Left hindlimb (tissue), 1 donor: ENCODE measurements at regions not wholly inside any gene's neighbourhood (a gene's known extent, or its start where the extent isn't known, plus 50 kb on each side); places are given as distances from the start of the nearest gene placed in this dataset.

Source experiments
- DNase-seq: peaks from one replicate; pipeline ENCODE4 v3.0.0-alpha.2; 2018

- DNase-seq: peak; percentile 74
Measured at GRCh38 chr2:71801969-71802368, 345.7 kb downstream of the CYP26B1 start.

GRCh38 chr2:71801556-71801955 lies 346.1 kb downstream of the CYP26B1 start:
- no peak for DNase-seq

DNA sequence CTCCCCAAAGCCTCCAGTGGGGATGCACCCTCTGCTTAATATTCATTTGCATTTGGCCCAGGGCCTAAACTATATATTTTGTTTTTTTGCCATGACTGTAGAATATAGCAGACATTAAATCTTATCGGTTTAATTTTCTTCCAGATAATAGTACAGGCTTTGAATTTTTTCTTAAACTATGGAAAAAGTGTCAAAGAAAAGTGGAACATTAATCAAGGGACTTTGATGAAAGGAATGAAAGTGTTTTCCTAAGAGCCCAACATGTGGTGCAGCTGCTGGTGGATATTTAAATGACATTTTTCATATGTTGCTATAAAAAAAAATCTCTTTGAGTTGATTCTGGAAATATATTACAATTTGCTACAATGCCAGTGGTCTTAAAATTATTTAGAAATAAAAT lies 346.8 kb downstream of the CYP26B1 start:
- no peak for DNase-seq

DNA sequence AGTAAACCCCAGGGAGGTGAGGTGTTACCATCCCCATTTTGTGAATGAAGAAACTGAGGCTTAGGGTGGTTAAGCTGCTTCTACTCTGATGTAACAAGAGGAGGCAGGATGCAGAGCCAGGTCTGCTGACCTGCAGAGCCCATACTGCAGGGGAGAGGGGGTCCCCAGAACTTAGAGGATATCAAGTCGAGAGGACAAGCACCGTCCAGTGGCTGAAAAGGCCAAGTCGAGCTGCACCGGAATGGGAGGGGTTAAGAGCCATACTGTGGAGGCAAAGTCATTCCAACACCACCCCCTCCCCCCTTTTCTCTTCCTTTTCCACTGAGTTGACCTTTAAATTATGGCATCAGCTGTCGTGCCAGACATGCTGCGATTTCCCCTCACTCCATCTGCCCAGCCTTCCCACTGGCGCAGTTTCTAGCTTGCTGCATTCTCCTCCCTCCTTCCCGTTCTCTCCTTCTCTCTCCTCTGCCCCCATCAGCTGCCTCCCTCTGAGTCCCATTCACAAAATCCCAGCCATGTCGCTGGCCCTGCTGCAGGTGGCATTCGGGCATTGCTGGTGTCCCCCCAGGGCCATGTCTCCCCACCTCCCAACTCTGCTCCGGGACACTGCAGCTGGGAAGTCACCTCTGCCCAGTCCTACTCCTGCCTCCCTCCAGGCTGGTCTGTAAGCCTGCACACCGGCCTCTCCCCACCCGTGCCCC lies 346.9 kb downstream of the DYSF start:
- no peak for DNase-seq

DNA sequence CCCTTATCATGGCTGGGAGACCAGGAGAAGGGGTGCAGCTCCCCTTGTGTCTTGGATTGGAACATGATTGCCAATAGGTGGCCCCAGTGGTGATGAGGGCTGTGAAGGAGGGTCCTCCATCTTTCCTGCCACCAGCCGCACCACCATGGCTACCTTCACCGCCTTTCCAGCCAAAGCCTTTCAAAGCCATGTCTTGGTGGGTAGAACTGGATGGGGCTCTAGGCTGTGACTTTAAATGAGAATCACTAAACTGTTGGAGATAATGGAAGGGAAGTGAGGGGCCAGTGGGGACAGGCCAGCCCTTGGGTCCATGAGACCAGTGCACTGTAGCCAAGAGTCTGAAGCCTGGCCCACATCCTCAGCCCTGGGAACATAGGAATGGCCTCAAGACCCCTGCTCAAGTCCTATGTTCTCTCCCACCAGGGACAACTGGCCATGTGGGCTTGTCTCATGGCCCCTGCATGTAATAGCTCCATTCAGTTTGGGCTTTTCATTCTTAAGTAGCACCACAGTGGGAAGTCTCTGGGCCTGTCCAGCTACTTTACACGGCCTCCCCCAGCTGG lies 345.7 kb downstream of the DYSF start:
- DNase-seq: no peak

GRCh38 chr2:71798266-71799012 lies 345.1 kb downstream of the DYSF start:
- DNase-seq: no peak

DNA sequence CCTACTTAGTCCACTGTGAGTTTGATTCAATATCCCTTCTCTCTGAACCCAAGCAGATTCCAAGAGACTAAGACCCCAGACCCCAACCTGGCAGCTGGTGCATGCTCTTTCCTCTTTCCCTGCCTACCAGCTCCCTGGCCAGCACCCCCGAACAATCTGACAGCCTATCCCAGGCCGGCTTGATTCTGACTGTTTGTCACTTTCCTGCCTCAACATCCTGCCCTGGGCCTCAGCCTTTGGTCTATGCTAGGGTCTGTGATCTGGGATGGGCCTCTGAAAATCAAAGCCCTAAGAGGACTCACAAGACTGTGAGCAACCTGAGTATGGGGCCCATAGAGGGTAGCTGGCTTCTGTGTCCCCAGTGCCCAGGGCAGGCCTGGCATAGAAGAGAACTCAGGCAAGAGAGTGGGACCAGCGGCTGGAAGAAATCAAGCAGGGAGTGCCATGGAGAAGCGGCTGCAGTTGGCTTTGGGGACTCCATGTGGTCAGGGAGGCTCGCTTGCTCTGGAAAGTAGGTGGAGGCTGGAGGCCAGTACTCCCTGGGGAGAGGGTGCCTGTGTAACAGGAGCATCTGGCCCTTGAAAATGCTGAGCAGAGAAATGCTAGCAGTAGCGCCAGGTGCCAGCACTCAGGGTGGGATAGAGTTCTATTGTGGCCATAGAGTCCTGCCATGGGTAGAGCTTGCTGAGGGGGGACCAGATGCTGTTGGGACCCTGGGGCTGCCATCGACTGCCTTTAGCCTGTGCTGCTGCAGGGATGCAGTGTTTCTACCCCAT lies 343.9 kb downstream of the DYSF start:
- DNase-seq: no peak

- DNase-seq: no peak
Measured at GRCh38 chr2:71796174-71796593, 342.8 kb downstream of the DYSF start.

DNA sequence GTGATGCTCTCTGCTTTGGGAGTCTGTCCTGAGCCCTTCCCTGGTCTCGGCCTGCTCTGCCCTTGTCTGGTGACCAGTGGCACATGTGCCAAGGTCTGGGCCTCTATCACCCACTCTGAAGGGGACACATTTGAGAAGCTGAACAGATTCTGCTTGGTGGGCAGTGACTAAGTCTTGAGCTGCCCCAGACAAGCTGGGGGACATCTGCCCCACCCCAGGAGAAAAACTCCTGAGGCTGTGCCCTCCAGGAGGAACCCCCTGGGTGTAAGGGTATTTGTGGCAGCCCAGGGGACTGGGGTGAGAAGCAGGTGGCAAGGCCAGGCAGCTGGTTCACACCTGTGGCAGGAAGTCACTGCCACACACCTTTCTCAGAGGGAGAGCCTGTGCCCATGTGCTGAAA lies 342.1 kb downstream of the DYSF start:
- no peak for DNase-seq

DNA sequence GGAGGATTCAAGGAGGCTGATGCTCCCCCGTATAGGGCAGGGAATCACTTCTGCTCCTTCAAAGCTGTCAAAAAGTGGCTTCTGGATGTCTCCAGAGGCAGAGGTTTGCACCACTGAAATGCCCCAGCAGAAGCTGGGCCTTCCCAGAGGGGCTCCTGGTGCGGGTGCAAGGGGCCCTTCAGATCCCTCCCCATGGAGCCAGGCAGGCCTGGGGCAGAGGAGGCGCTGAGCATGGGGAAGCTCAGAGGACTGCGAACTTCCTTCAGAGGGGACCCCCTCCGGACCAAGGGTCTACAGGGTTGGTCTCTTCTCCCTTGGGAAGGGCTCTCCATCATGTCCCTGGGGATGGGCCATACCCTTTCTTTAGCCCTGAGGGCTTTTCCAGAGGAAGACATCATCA lies 341.2 kb downstream of the DYSF start:
- no peak for DNase-seq

GRCh38 chr2:71793926-71794325 lies 340.6 kb downstream of the DYSF start:
- no peak for DNase-seq

DNA sequence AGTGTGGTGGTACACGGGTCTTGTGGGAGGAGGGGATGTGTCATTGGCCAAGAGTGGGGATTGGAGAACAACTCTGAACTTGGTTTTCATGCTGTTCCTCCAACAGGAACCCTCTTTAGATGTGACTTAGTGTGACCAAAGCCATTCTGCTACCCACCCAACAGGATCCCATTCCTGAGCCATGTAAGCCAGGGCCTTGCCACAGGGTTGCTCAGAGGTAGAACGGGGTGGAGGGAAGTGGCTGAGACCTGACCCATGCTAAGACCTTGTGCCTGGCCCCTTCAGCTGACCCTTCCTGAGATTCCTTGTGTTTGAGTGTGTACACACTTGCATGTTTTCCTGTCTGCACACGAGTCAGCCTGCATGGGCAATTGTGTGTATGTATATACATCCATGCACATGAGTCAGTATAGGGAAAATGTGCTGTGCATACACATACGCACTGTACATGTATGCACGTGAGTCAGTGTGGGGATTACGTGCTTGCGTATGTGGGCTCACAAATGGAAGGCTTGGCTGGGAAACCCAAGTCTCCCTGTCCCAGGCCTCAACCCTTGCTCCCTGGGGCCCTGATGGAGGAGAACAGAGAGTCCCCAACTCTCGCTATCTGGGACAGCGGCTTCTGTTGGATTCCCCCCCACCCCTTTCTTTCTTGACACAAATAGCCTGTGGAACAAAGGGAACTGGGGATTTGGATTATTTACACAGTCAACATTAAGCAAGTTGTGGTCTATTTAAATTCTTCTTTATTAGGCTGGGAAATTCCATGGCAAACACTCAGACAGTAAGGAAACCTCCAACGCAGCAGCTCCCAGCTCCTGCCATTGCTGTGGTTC lies 339.8 kb downstream of the DYSF start:
- no peak for DNase-seq

- DNase-seq: no peak
Measured at GRCh38 chr2:71791501-71792135, 338.3 kb downstream of the DYSF start.

- DNase-seq: no peak
Measured at GRCh38 chr2:71791061-71791450, 337.7 kb downstream of the DYSF start.

- no peak for DNase-seq
Measured at GRCh38 chr2:71790226-71791060, 337.1 kb downstream of the DYSF start.

DNA sequence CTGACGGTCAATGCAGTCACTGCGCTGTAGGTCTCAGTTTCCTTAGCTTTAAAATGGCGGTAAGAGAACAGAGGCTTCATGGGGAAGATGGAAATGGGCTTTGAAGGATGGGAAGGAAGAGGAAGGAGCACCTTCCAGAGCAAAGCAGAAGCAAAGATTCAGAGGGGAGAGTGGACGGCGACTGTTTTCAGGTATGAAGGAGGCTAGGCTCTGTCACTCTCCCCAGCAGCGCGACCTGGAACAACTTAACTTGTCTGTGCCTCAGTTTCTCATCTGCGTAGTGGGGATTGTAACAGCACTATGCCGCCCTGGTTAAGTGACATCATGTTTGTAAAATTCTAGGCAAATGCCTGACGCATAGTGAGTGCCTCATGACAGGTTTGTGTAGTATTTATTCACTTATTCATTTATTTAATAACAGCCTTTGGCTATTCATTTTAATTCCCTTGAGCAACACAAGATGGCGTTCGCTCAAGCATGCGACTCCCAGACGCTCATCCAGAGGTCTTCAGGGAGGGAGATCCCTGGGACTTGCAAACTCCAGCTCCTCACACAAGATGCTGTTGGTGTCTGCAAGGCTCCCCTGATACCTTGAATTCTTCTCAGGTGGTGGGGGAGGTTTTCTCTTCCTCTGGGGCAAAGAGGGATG lies 336.3 kb downstream of the DYSF start:
- DNase-seq: no peak

DNA sequence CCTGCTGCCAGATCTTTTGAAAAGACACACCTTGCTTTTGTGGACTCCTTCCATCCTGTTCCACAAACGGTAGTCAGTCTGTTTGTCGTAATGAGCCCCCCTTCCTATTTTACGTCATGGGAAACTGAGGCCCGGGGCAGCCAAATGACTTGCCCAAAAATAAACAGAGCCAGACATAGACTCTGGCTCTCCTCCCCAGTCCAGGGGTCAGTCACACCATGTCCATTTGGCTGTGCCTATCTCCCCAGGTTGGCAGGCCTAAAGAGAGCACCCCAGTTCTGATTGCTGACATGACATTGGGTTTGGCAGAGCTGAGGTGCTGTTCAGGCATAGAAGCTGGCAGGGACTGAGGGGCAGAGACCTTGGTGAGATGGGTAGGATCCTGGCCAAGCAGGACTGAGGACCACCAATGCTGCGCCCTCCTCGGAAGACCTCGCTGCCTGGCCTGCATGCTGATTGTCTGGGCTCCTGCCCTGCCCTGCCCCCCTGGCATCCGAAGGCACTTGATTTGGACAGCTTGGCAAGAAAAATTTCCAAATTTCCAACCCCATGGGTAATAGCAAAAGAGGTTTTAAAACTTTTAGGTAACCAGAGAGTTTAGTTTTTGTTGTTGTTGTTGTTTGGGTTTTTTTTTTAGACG lies 335.4 kb downstream of the DYSF start:
- DNase-seq: no peak

DNA sequence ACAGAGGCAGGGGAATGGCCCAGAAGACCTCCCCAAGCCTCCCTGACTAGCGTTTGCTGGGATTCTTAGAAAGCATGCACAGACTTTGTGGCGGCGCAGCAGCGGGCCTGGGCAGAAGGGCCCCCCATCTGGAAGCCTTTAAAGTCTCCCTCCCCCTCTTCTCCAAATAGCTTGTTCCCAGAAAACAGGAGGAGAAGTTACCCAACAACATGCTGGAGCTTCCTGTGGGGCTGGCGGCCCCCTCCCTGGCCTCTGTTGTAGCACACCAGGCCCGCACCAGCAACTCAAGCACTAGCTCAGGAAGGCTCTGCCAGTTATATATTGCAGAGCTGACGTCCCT lies 334.8 kb downstream of the DYSF start:
- no peak for DNase-seq

- no peak for DNase-seq
Measured at GRCh38 chr2:71787476-71788185, 334.3 kb downstream of the DYSF start.

DNA sequence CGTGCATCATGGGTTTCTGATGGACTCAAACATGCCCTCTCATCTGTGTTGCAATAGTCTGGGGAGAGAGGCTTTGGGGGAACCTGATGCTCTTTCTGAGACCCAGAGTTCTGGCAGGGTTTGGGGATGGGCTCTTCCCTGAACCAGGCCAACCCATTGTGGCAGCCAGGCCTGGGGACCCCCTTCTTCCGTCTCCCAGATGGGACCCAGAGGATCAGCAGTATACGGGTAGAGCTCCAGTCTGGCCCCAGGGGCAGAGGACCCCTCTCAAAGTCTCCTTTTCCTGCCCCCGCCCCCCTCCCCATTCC lies 333.7 kb downstream of the DYSF start:
- DNase-seq: no peak
